ENCODE measurements at regions not wholly inside any gene's neighbourhood (a gene's known extent, or its start where the extent isn't known, plus 50 kb on each side); places are given as distances from the start of the nearest gene placed in this dataset.

GRCh38 chr13:61696676-61697075 is 281.0 kb upstream of the PCDH20 start:
- TF ChIP-seq GATA3 (IDR thresholded peaks at IDR 0.05; ENCODE audit: low read depth, low read length), result no peak
- TF ChIP-seq GATA2 (IDR thresholded peaks at IDR 0.05; ENCODE audit: low read depth, low read length), result no peak
